Embryonic facial prominence (tissue), 1 donor: ENCODE measurements at regions not wholly inside any gene's neighbourhood (a gene's known extent, or its start where the extent isn't known, plus 50 kb on each side); places are given as distances from the start of the nearest gene placed in this dataset.

Experiments used
- DNase-seq: peaks from one replicate; pipeline ENCODE4 v3.0.0-alpha.2; 2016; ENCODE audit errors: extremely low spot score

DNA sequence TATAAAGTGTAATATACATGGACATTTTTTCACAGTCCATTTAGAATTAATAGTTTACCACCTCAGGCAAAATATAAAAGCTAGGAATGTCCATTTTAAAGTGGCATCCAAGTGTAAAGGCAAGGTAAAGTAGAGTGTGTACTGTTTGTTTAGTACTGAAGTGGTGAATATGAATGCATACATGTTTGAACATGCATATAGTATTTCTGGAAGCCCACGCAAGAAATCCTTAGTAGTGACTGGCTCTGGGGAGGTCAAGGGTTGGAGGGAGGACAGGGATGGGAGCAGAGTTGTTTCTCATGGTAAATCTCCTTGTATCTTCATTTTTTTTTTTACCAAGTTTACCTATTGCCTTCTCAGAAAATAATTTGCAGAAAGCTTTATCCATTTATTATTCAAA is 129.2 kb downstream of the UNC5CL start:
- no peak for DNase-seq

DNA sequence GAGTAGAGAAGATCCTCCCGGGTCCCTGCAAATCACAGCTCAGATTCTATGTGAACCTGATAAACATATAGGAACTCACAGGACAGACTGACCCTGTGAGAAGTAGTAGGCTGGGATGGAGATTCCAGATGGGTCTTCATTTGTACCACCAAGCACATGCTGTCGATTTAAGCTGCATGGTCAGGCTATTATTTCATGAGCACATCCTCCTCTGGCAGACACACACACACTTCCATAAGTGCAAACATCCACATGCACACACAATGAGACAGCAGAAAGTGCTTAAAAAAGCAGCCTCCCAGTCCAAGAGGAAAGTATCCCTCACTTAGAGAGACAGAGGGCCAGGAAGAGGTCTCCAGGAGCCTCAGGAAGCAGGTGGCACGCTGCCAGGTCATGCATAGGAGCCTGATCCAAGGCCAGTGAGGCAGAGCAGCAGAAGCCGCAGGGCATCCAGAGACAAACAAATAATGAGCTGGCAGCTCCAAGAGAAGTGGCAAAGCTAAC is 131.8 kb downstream of the UNC5CL start:
- no peak for DNase-seq

DNA sequence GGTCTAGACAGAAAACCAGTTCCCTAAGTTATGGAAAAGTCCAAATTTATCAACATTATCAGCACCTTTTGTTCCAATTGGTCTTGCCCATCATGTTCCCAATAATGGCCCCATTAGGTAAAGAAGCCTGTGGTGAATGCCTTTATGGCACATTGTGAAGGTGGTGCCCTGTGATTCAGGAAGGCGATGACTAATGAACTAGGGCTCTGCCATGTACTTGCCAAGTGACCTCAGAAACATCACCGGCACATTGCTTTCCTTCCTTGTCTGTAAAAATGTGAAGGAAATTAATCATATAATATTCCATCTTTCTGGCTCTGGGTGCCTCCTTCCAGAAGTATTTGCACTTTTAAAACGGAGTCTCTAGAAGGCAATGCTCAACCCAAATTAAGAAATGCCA is 132.3 kb downstream of the UNC5CL start:
- no peak for DNase-seq

DNA sequence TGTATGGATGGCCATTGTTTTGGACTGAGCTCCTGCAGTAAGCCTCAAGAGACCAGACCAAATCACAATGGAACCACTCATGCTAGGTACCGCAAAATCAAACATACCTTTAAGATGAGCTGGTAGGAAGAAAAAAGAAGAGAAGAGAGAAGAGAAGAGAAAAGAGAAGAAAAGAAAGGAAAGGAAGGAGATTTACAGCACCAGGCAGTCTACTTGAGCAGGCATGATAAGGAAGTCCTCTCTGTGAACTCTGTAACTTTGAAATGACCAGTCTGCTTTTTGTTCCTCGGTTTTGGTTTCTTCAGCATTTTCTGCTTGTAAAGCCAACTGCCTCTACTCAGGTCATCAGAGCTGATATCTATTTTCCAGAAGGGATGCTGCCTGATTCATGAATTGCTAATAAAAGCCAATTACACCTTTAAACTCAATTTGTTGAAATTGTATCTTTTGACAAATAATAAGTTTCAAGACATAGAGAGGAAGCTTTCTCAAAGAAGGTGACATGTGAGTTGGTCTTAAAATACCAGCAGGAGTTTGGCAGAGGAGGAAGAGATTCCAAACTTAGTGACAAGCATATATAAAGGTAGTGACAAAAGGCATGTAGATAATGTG is 134.3 kb downstream of the UNC5CL start:
- no peak for DNase-seq

DNA sequence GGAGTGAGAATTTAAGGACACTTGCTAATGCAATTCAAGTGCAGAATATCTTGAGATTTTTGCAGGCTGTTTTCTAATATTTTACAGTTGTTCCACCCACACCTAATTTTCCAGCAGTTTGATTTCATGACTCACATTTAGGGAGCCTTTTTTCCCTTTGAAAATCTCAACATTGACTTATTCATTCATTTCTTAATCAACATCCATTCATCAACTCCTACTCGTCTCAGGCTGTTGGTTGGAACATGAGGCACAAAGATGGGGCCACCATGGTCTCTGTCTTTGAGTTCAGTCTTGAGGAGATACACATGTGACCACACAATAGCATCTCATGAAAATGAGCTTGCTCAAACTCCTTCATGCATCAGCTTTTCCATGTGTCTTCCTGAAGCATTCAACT is 135.6 kb downstream of the UNC5CL start:
- no peak for DNase-seq

DNA sequence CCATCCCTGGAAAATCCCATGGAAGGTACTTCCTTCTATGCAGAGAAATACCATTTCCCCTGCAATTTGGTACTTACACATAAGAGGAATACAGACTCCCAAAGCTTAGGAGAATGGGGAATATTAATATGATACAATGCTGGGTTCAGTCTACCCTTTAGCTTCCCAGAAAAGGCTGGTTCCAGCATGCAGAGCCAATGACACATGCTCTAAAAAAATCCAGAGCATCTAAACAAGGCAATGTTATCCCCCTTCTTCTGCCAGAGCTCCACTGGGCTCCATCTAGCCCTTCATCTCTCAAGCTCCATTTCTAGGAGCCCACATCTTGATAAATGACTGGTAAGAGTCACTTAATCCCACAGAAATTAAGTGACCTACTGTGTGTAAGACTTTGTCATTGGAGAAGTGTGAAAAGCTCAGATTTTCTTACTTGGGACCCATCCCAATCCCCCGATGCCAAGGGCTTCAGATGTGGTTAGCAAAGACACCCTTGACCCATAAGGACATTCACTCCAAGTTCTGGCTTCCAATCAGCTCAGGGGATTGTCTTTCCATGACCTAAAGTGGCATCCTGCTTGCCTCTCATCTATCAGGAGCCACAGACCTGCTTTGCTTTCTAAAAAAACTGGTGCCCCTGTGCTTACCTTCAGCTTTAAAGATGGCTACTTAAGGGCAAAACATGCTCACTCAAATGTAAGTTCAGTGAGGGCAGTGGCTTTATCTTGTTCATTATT is 137.5 kb downstream of the UNC5CL start:
- no peak for DNase-seq

DNA sequence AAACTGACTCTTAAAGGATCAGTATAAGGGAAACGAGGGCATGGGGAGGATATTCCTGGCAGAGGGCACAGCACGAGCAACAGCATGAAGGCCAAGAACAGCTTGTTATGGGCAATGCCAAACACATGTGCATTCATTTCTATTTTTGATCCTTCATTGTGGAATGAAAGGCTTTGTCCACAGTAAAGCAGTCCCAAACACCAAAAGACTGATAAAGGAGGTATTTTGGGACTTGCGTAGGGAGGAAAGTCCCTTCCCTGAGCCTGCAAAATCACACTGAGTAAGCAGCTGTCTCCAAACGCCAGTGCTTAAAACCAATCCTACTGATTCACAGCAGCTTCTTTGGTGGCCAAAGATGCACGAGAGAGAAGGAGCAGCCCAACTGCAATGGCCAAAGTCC is 138.2 kb downstream of the UNC5CL start:
- DNase-seq = no peak

DNA sequence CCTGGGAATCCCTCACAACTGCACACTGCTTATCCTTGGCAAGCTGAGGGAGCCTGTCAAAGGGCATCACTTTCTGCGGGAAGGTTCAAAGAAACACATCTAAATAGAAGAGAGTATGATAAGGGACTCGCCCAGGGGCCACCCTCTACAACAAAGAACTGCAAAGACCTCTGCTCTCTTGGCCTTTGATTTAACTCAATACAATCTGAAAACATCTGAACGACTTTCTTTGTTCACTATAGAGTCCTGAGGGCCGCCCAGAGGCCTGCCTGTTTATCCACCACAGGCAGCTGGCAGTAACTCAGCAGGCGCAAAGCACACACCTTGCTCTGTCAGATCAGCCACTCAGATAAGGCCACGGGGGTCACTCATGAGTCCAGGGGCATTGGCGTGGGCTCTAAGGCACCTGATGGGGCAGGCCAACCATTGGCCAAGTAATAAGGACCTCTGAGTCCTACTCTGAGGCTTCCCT is 139.3 kb downstream of the UNC5CL start:
- DNase-seq = no peak

DNA sequence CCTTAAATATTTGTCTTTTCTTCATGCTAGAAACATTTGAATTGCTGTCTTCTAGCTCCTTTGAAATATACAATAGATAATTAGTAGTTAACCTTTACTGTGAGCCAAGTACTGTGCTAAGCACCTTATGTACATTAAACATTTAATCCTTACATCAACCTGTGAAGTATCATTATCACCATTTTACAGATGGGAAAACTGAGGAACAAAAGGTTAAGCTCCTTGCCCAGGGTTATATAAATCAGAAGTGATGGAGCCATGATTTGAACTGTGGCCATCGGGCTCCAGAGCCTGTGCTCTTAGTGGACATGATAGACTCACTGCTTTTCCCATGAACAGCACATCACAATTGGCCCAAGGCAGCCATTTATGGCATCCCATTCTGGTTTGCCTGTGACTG is 140.9 kb downstream of the UNC5CL start:
- DNase-seq = no peak

DNA sequence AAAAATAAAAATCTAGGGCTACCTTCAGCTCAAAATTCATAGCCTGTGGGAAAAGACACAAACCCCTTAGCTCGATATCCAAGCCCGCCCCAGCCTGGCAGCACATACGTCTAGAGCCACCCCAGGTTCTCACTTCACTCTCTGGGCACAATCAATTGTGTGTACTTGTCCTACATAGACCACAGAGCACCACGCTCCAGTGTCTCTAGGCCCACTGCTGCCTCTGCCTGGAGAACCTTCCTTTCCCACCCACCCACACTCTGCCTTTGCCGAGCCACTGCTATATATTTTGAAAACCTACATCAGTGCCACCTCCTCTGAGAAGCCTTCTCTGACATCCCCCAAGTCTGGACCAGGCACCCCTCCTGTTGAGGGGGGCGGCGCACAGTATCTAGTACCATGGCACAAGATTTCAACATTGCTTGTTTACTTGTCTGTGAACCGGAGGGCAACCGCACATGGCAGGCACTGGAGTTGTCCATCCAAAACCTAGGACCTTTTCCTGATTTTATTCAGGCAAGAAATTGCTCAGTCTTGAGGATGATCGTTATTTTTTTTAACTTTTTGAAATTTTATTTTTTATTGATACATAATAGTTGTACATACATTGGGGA is 141.5 kb downstream of the UNC5CL start:
- DNase-seq = no peak

DNA sequence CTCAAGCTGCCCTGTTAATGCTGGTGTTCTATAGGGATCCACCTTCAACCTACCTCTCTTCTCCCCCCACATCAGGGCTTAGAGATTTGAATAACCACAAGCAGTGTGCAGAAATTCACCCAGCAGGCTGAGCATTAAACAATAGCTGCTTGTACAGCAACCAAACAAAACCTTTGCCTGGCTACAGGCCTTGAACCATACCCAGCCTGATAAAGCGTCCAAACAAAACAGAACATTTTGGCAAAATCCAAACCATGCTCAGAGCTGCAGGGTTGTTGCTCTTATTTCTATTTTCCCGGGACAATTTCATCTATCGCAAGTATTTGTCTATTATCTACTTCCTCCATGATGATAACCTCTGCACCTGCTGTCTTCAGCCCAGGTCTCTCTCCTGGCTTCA is 142.3 kb downstream of the UNC5CL start:
- DNase-seq = no peak

DNA sequence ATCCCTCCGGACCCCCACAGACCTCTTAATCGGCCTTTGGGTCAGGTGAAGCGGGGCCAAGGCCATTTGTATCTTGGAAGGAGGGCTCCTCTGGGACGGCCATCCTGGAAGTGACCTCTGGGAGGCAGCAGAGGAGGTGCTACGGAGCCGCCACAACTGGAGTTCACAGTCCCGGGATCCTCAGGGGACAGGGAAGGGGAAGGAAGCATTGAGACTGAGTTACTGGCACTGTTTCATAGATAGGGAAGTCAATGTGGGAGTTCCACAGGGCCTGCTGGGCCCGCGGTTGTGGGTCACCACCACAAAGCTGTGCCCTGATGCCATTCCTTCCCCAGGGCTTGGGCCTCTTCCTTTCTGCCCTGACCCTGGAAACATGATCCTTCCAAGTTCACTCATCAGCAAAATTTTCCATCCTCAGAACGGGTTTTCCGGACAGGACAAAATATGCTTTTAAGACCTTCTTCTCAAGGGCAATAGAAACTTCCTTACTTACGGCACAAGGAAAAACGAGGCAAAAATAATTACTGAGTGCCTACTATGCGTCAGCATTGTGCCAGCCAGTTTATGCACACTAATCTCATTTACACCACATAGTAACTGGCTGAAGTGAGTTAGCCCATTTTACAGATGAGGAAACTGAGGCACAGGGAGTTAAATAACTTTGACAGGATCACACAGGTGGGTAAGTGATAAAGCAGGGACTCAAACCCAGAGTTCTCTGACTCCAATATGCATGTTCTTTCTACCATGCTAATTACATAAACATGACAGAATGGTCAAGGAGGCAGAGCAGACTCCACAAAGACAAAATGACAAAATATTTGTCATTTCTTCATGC is 143.8 kb downstream of the UNC5CL start:
- DNase-seq = no peak

DNA sequence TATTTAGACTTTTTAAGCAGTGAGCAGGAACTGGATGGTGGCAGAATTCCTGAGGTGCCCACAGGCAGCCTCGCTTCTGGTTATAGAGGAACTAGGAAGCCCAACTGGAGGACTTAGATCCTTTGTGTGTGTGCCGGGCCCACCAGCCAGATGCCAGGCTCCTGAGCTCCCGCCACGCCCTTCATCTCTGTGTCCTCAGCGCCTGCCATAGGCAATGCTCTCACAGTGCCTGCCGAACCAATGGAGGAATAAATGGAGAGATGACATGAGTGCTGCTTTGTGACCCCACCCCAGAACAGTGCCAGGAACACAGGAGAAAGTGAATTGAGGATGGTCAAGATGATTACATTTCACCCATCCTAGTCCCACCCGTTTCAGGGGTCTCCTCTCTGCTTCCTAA is 146.0 kb downstream of the UNC5CL start:
- no peak for DNase-seq

DNA sequence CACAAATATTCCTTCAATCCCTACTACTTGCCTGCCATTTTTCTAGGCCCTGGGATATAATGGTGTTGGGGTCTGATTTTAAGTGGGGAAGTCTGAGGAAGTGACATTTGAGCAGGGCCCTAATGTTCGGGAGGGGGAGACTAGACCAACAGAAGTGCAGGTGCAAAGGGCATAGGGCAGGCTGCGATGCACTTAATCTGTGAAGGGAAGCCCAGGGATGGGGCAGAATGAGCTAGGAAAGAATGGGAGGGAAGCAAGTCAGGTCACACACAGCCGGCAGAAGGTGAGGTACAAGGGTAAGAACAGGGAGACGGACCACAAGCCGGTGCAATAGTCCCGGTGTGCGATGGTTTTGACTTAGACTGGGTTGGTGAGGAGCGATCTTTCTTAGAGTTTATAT is 146.8 kb downstream of the UNC5CL start:
- DNase-seq = no peak

DNA sequence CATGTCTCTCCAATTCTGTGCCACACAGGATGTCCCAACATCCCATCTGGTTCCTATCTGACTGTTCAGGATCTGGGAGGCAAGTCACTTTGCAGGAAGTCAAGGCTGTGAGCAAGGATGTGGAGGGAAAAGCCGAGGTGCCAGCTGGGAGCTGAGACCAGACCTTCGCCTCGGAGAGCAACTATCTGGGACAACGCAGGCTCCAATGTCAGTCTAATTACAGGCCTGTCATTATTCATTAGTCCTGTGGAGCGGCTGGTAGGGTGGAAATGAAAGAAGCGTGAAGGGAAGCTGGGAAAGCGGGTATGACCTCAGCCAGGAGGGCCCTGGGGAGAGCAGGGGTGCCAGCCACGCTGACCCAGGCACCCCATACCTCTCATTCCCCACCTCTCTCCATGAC is 147.3 kb downstream of the UNC5CL start:
- no peak for DNase-seq

DNA sequence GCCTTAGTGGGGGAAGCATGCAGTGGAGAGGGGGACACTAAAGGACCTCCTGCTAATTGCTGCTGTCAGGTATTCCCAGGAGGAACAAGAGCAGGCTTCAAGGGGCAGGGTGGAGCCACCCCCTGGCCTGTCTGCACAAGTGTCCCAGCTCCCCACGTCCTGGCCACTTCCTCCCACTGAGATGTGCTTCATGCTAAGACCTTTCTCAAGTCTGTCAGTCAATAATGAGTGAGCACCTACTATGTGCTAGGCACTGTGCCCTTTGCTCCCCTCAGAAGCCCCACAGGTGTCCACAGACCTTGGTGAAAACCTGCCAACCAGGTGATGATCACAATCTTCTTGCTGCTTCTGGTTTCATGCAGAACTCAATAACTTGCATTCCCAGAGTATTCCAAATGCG is 147.9 kb downstream of the UNC5CL start:
- DNase-seq = no peak

DNA sequence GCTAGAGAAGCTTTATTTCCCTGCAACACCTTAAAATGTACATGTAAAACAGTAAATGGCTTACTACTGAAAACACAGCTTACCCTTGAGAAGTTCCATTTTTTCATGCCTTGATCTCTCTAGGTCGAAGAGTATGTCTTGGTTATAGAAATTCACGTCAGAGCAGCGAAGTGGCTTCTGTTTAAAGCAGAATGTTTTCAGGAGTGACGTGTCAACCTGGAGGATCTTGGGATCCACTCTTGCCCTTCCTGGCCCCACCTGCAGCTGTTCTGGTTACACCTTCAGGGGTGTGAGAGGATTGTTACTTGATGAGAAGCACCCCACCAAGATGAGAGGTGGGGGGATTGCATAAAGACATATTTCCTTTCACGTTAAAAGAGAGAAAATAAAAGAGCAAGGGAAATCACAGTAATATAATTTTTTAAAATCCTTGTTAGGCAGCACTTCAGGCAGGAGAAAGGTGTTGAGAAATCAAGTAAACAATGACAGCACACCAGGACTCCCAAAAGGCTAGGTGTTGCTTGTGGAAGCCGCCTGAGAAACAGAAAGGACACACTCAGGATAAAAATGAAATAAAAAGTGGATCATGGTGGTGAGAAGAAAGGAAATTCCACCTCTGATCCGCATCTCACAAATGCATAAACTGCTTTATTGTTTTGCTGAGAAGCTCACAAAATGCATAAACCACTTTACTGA is 149.7 kb downstream of the UNC5CL start:
- DNase-seq = no peak

DNA sequence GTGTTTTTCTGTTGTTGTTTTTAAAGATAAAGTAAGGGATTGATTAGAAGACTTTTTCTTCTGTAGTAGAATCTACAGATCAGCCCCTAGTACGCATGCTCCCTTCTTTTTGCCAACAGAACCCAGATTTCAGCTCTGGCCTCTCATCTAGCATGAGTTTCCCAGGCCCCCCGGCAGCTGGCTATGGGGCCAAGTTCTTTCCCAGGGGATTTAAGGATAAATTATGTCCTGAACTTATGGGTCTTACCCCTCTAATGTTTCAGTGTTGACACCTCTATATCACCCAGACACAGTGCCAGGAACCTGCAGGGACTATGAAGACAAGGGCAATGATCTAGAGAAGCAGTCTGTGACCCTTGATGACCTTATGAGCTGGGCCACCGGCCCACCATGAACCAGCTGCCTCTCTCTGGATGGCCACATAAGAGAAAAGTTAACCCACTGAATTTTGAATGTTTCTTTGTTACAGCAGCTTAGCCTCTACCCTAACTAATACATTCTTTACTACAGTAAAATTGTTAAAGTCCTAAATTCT is 150.5 kb downstream of the UNC5CL start:
- no peak for DNase-seq

DNA sequence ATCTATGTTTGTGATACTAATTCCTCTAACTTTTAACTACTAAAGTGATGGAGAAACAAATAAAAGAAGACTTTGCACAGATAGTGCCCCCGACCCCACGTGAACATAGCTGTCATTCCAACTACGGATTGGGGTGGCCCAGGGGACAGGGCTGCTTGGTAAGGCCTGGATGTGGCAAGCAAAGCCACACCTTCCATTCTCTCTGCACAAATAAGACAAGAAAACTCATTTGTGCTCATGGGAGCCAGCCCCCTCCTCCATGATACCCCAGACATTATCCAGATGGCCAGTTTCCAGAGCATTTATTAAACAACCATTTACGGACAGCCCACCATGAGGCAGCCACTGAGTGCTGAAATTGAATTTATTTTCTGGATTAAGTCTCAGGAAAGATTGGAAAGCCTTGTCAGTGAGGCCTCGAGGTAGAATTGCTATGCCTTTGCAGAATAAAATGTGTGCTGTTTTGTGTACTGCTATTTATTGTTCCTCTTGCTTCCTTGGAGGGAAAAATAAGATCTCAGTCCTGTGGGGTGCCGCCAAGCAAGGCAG is 151.2 kb downstream of the UNC5CL start:
- DNase-seq = no peak

DNA sequence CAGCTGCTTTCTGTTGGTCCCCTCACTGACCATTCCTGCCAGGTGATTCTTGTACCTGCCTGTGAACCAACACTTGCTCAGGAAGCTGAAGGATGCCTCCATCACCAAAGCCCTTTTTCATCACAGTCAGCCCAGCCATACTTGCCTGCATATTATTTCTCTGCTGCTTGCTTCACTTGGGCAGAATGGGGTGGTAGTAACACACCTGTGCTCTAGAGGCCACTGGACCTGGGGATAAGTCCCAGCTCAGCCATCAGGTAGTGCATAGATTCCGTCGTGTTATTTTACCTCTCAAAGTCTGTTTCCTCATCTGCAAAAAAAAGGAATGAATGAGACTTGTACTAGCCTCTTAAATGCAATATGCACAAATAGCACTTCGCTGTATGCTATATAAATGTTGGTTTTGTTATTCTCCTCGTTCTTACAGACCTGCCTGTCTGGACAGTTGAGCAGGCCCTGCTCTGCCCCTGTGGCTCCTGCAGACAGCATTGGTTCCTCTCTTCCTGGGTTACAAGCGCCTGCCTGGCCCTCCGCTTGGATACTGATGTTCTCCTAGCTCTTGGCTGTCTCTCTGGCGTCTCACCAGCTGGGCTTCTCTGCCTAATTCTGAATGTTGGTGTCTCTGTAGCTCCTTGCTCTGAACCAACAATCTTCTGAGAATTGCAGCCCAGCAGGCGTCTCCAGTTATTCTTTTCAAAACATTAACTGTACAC is 151.8 kb downstream of the UNC5CL start:
- no peak for DNase-seq
